ENCODE measurements at regions not wholly inside any gene's neighbourhood (a gene's known extent, or its start where the extent isn't known, plus 50 kb on each side); places are given as distances from the start of the nearest gene placed in this dataset.

DNA sequence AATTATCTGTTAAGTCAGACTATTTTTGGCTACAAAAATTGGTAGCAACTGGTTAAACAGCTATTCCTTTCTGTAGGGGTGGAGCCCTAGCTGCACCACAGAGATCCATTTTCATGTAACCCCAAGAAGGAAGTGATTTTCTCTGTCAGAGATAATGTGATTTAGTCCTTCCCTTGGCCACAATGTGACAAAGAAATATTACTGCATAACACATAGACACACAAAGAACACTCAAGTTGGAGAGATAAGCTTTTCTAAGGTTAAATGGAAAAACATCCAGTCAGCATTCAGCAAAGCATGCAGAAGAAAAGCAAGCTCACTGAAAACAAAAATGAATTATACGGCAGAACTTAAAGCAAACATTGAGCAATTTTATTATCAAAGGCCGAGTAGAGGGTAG is 227.8 kb upstream of the CDH9 start:
- H3K4me3 ChIP-seq (ENCODE audit: low read length) = no peak overlapping the region
- H3K27me3 ChIP-seq (ENCODE audit: control insufficient read depth, low read length) = no peaks in the 10 kb centered on the region
- H3K27ac ChIP-seq (ENCODE audit: low read depth, low read length) = no peak overlapping the region
- H3K4me1 ChIP-seq (ENCODE audit: control insufficient read depth, low read length) = no peaks in the 10 kb centered on the region
- no peaks in the 10 kb centered on the region for H4K20me1 ChIP-seq (ENCODE audit: control insufficient read depth, insufficient read depth, low read depth, low read length)
- H3K9me3 ChIP-seq (ENCODE audit: control insufficient read depth, insufficient read depth, low read length) = peaks cover 4% of the 10 kb centered on the region; the same call in 1 of the 2 replicates
- no peak overlapping the region for H3K4me2 ChIP-seq (ENCODE audit: low read length)
- no peaks in the 10 kb centered on the region for H3K9me2 ChIP-seq (replicated peaks; ENCODE audit: control insufficient read depth, low read length)
- no peaks in the 10 kb centered on the region for H3K79me2 ChIP-seq (ENCODE audit: control insufficient read depth, low read length)
- no peaks in the 10 kb centered on the region for H3F3A ChIP-seq (ENCODE audit: control insufficient read depth, insufficient read depth)
- TF ChIP-seq CTCF (IDR thresholded peaks at IDR 0.05; ENCODE audit: low read depth, low read length, poor library complexity, severe bottlenecking) (no peak), EZH2phosphoT487 (IDR thresholded peaks at IDR 0.05; ENCODE audit: borderline replicate concordance, low read length) (no peak)
- no peaks in the 10 kb centered on the region for H3K36me3 ChIP-seq (ENCODE audit: control insufficient read depth, low read length)

DNA sequence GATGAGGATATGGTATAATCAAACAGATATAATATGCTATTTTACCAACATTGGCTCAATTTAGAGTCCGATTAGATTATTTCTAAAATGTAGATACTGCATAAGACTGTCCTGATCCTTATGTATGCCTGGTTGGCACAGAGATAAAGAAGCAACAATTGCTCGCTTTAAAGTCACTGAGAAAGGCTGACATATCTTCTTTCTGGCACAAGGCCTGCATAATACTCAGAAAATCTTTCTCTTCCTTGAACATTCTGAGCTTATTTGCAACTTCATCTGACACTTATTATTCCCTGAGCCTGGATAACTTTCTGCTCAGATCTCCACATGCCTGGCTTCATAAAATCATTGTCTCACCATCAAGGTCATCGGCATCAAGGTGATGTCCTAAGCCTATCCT is 219.3 kb upstream of the CDH9 start:
- no peaks in the 10 kb centered on the region for H3K4me1 ChIP-seq (ENCODE audit: control insufficient read depth, low read length)
- TF ChIP-seq EZH2phosphoT487 (IDR thresholded peaks at IDR 0.05; ENCODE audit: borderline replicate concordance, low read length) (no peak), CTCF (IDR thresholded peaks at IDR 0.05; ENCODE audit: low read depth, low read length, poor library complexity, severe bottlenecking) (no peak)

DNA sequence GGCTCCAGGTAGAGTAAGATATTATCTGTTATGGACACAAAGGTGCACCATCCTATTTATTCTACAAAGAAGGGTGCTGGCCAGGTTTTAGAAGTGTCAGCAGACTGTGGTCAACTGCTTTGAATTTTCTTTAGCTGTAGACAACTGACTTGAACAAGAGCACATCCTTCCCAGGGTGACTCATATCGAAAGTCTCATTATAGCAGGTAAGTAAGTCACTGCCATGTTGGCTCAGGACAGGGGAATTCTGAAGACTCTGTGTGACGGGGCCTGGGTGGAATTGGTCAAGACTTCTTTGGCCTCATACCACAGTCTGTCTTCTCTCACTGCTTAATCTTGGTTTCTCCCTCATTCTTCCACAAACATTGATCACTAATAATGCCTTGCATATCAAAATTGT is 214.5 kb upstream of the CDH9 start:
- H4K20me1 ChIP-seq (ENCODE audit: control insufficient read depth, insufficient read depth, low read depth, low read length) = no peaks in the 10 kb centered on the region

More for the DNA sequence above, 219.3 kb upstream of the CDH9 start:
- Histone ChIP-seq H3K4me2 (ENCODE audit: low read length) (no peak overlapping the region), H4K20me1 (ENCODE audit: control insufficient read depth, insufficient read depth, low read depth, low read length) (no peaks in the 10 kb centered on the region), H3K36me3 (ENCODE audit: control insufficient read depth, low read length) (no peaks in the 10 kb centered on the region), H3K79me2 (ENCODE audit: control insufficient read depth, low read length) (no peaks in the 10 kb centered on the region), H3K9me3 (ENCODE audit: control insufficient read depth, insufficient read depth, low read length) (no peaks in the 10 kb centered on the region), H3K27me3 (ENCODE audit: control insufficient read depth, low read length) (no peaks in the 10 kb centered on the region), H3F3A (ENCODE audit: control insufficient read depth, insufficient read depth) (no peaks in the 10 kb centered on the region), H3K27ac (ENCODE audit: low read depth, low read length) (no peak overlapping the region), H3K4me3 (ENCODE audit: low read length) (no peak overlapping the region), H3K9me2 (replicated peaks; ENCODE audit: control insufficient read depth, low read length) (no peaks in the 10 kb centered on the region)

More for the DNA sequence above, 214.5 kb upstream of the CDH9 start:
- H3K36me3 ChIP-seq (ENCODE audit: control insufficient read depth, low read length) = no peaks in the 10 kb centered on the region
- no peaks in the 10 kb centered on the region for H3K4me1 ChIP-seq (ENCODE audit: control insufficient read depth, low read length)
- no peaks in the 10 kb centered on the region for H3K79me2 ChIP-seq (ENCODE audit: control insufficient read depth, low read length)
- no peak overlapping the region for H3K4me3 ChIP-seq (ENCODE audit: low read length)
- no peak overlapping the region for H3K4me2 ChIP-seq (ENCODE audit: low read length)
- H3K9me2 ChIP-seq (replicated peaks; ENCODE audit: control insufficient read depth, low read length) = no peaks in the 10 kb centered on the region
- H3K9me3 ChIP-seq (ENCODE audit: control insufficient read depth, insufficient read depth, low read length) = no peaks in the 10 kb centered on the region
- no peak for TF ChIP-seq CTCF (IDR thresholded peaks at IDR 0.05; ENCODE audit: low read depth, low read length, poor library complexity, severe bottlenecking)
- no peak for TF ChIP-seq EZH2phosphoT487 (IDR thresholded peaks at IDR 0.05; ENCODE audit: borderline replicate concordance, low read length)
- H3K27me3 ChIP-seq (ENCODE audit: control insufficient read depth, low read length) = no peaks in the 10 kb centered on the region
- no peaks in the 10 kb centered on the region for H3F3A ChIP-seq (ENCODE audit: control insufficient read depth, insufficient read depth)
- H3K27ac ChIP-seq (ENCODE audit: low read depth, low read length) = no peak overlapping the region
